NCI-H345 treated with DMSO at 0.1 percent for 48 hours (cell line): ENCODE measurements at regions not wholly inside any gene's neighbourhood (a gene's known extent, or its start where the extent isn't known, plus 50 kb on each side); places are given as distances from the start of the nearest gene placed in this dataset.
"Not testable (repeated sequence)": the region's sequence is repeated elsewhere in the genome, so short reads cannot be mapped to it uniquely, and the experiment has no call there.

Experiments
- DNase-seq: peaks from one replicate; lab custom pipeline; 2025; ENCODE audit not compliant: unreplicated experiment; lab: John Stamatoyannopoulos, UW

GRCh38 chr11:116065191-116065895 lies 561.1 kb upstream of the CADM1 start:
- DNase-seq = no peak

DNA sequence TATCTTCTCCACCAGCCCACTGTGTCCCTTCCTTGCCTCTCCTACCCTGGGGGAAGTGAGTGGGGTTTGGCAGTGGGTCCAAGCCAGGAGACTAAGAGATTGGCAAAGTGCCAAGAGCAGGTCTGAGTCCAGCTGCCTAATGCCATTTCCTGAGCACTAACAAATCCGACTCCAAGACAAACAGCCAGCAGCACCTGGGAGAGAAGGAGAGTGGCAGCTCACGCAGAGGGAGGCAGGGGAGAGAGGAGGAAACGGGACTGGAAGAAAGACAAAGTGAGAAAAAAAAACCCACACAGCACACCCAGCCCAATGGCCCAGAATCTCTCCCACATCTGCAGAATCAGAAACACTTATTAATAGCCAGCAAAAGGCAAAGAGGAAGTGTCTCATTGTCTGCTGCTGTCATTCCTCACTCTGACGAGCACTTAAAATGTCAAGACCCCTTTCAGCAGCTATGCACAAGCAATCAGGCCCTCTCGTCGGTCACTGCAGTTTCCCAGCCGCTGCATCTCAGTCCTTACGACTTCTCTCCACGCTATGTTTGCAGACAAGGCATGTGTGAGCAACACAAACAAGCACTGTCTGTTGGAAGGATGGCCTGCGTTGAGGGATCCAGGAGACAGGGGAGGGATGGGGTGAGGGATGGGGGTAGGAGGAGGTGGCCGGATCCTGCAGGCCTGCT lies 558.4 kb upstream of the CADM1 start:
- DNase-seq = peak; percentile 14

GRCh38 chr11:116062129-116062489 lies 557.9 kb upstream of the CADM1 start:
- no peak for DNase-seq

GRCh38 chr11:116061322-116061721 lies 557.1 kb upstream of the CADM1 start:
- no peak for DNase-seq

GRCh38 chr11:116059919-116060318 lies 555.7 kb upstream of the CADM1 start:
- no peak for DNase-seq

DNA sequence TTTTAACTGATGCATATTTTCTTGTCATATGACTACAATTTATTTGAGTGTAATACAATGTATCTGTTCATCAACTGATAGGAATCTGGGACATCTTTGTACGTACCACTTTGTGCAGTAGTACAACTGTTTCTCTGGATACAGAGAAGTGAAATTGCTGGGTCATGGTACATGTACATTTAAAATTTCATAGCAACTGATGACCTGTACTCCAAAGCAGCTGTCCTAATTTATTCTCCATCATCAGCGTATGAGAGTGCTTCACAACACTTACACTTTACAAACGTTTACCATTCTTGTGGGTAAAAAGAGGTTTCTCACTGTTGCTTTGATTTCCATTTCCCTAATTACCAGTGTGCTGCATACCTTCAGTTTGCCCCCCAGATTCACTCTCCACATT lies 552.8 kb upstream of the CADM1 start:
- DNase-seq = no peak

- no peak for DNase-seq
Measured at GRCh38 chr11:116055064-116055463, 550.8 kb upstream of the CADM1 start.

GRCh38 chr11:116053548-116053919 lies 549.3 kb upstream of the CADM1 start:
- peak; percentile 38 for DNase-seq

- no peak for DNase-seq
Measured at GRCh38 chr11:116052603-116053547, 548.7 kb upstream of the CADM1 start.

DNA sequence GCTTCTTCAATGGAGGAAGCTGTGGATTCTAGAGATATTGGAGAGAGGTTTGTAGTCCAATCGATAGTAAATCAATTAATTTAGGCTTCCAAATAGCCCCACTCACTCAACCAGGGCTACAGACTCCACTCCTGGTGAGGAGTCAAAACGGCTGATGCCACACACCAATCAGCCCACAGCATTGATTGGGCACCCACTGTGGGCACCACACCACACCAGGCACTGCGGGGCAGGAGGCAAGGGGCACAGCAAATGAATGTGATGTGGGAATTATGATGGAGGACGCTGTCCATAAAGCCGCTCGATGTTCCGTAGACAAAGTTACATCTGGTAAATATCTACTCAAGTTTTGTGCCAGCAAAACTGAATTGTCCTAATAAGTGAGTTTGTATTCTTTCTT lies 547.3 kb upstream of the CADM1 start:
- no peak for DNase-seq

GRCh38 chr11:116049383-116049782 lies 545.2 kb upstream of the CADM1 start:
- no peak for DNase-seq

GRCh38 chr11:116046127-116046526 lies 541.9 kb upstream of the CADM1 start:
- no peak for DNase-seq

GRCh38 chr11:116044941-116045340 lies 540.7 kb upstream of the CADM1 start:
- DNase-seq = no peak

DNA sequence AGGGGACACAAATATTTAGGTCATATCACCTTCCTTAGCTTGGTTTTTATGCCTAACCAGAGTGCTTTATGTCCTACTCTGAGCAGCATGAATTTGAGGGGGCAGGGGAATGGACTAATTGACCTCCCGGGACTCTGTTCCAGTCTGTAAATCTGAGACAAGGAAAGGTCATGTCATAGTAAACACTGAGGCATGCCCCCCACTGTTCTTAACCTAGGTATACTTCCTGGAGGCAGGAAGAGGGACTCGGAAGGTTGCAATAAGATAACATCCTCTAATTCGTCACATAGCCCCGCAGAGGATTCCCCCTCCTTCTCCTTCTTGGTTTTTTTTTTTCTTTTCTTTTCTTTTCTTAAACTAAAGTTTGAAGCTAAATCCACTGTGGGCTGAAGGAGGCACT lies 540.3 kb upstream of the CADM1 start:
- DNase-seq = no peak

GRCh38 chr11:116043857-116044256 lies 539.6 kb upstream of the CADM1 start:
- DNase-seq = no peak

DNA sequence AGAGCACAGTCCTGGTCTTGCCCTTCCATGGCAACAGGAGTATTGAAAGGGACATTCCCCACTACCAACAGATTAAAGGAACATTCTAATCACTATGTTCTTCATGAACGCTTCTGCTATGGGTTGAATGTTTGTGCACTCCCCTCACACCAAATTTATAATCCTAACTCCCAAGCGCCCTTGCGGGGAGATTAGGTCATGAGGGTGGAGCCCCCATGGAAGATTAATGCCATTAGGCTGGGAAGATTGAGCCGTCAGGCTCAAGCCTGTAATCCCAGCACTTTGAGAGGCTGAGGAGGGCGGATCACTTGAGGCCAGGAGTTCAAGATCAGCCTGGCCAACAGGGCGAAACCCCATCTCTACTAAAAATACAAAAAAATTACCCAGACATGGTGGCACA lies 538.8 kb upstream of the CADM1 start:
- not testable (repeated sequence) for DNase-seq

- DNase-seq = no peak
Measured at GRCh38 chr11:116042146-116042545, 537.9 kb upstream of the CADM1 start.

DNA sequence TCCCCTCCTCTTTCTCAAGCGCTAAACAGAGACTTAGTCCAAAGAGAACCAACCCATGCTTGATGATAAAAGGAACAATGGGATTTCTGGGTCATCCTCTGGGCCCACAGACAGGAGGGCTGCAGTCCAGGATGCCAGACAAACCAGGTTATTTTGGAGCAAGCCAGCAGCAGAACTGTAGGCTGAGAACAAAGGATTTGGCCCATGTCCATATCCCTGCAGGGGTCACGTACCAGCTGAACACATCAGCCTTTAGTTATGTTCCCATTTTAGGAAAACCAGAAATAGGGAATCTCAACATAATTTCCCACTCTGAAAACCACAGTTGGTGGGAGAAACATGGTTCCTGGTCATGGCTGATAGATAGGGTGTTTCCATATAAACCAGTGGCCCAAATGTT lies 533.6 kb upstream of the CADM1 start:
- peak; percentile 17 for DNase-seq

GRCh38 chr11:116035977-116036376 lies 531.8 kb upstream of the CADM1 start:
- peak; percentile 90 for DNase-seq

DNA sequence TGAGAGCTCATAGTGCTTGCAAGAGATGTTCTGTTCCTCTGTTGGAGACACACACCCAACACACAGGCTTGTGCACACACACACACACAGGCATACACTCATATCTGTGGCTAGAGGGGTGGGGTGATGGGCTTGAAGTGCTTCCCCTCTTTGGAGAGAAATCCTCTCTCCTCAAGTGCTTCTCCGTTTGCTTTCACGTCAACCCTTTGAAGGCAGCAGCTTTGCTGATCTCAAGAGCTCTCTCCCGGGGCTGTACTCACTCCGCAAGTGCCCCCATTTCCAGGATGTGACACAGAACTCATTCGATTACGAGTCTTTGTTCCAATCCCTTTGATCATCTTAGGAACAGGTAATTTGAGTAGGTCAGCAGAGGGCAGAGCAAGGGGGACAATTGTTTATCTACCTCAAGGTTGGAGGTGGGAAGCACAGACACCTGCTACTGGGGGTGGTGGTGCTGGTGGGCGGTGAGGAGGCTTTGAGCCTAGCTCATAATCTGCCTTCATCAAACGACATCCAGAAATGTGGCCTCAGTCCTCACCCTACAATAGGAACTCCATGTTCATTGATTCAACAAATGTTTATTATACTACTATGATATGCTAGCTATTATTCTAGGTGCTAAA lies 529.8 kb upstream of the CADM1 start:
- DNase-seq = peak; percentile 93

DNA sequence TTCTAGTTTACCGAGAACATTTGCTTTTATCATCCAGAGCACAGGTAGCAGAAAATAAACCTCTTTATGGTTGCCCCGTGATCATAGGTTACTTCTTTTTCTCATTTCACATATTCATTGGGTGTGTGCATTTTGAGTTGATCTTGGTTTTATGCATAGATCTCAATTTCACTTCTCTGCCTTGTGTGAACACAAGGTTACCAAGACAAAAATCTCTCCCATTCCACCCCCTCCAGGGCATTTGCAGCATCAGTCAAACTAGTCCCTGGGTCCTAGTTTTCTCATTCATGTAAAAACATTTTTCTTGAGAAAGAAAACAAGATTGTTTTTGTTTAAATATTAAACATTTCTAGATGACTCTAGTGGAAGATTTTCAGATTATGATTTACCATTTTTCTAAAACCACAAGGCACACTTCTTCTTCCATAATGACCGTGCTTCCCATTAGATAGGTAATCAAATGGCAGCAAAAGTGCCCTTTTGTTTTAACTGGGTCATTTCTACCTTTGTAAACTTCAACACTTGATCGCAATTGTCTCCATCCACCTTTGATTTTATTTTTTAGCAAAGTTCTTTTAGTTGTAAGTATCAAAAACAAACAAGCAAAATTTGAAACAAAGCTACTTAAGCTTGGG lies 526.6 kb upstream of the CADM1 start:
- no peak for DNase-seq
